HepG2 (cell line): ENCODE measurements at regions not wholly inside any gene's neighbourhood (a gene's known extent, or its start where the extent isn't known, plus 50 kb on each side); places are given as distances from the start of the nearest gene placed in this dataset.

Experiments
- ATAC-seq: fragments of 200-7000 bp; cut with Tn5 transposase; 3 replicates; pipeline ENCODE4 v1.9.1; 2020; ENCODE audit warnings: mild to moderate bottlenecking, moderate library complexity
- BruUV-seq: library from RNA; stranded (reverse); fragments of 400-500 nt; replicated peaks from 2 replicates; lab custom pipeline; 2021; lab: Mats Ljungman, UMichigan
- CTCF ChIA-PET: fragments of 300-600 bp; formaldehyde crosslinking; extraction: SDS; loops from one replicate; lab custom pipeline; 2021; ENCODE audit warnings: low total read pairs, inconsistent platforms, low intra/inter-chr PET ratio; lab: Yijun Ruan, JAX
- POLR2A ChIA-PET: fragments of 350-600 bp; sonication (Branson Sonifier 250); formaldehyde crosslinking; loops from one replicate; lab custom pipeline; 2020; ENCODE audit warnings: antibody characterized with exemption, inconsistent platforms; lab: Yijun Ruan, JAX
- DNase-seq: peaks from one replicate; pipeline ENCODE4 v3.0.0-alpha.2; 2015; ENCODE audit warnings: low spot score
- FAIRE-seq: peaks from 3 replicates; lab custom pipeline; 2011; peaks lifted over from hg19 to GRCh38; lab: Jason Lieb, UNC
- H2AFZ ChIP-seq: one replicate; pipeline ENCODE4 v1.6.1; 2011; ENCODE audit warnings: low read length, inconsistent platforms
- H3K27ac ChIP-seq: fragments of 300-600 bp; 3 replicates; pipeline ENCODE4 v1.8.0; 2011; ENCODE audit warnings: mixed run types, mild to moderate bottlenecking, mixed read lengths, low read length, inconsistent platforms; ENCODE audit not compliant: insufficient read depth; ENCODE audit errors: extremely low read length
- H3K27me3 ChIP-seq, 2 experiments: fragments of 200-600 bp in 1 of 2; 2 replicates in 1 of 2; 3 replicates in 1 of 2; pipeline versions ENCODE4 v1.6.0 to v1.8.0; 2011; ENCODE audit warnings: low read length in 2 of 2, mild to moderate bottlenecking in 2 of 2, moderate library complexity in 2 of 2, inconsistent platforms in 1 of 2; ENCODE audit not compliant: insufficient read depth in 2 of 2, control insufficient read depth in 1 of 2
- H3K36me3 ChIP-seq, 2 experiments: fragments of 200-600 bp in 1 of 2; replicated peaks in 1 of 2; 2 replicates in 1 of 2; 3 replicates in 1 of 2; pipeline versions ENCODE4 v1.5.1 to v1.8.0; 2011; ENCODE audit warnings: low read length in 2 of 2, inconsistent platforms in 1 of 2; ENCODE audit not compliant: insufficient read depth in 2 of 2, control insufficient read depth in 1 of 2
- H3K4me1 ChIP-seq: 2 replicates; pipeline ENCODE4 v1.5.1; 2012; ENCODE audit warnings: low read length, inconsistent platforms; ENCODE audit not compliant: insufficient read depth
- H3K4me2 ChIP-seq: 2 replicates; pipeline ENCODE4 v1.6.0; 2011; ENCODE audit warnings: low read depth, low read length, inconsistent platforms
- H3K4me3 ChIP-seq, 3 experiments: fragments of 200-600 bp in 1 of 3; sonication (generic), shearing (Covaris generic) in 1 of 3; replicated peaks in 1 of 3; 2 replicates each; pipeline ENCODE4 v1.5.1; 2011 to 2016; ENCODE audit warnings: low read length in 3 of 3, inconsistent platforms in 2 of 3, low read depth in 2 of 3, mild to moderate bottlenecking in 2 of 3, control low read depth in 1 of 3, mixed read lengths in 1 of 3; ENCODE audit not compliant: insufficient read depth in 1 of 3
- H3K79me2 ChIP-seq: one replicate; pipeline ENCODE4 v1.6.1; 2011; ENCODE audit warnings: low read length, inconsistent platforms; ENCODE audit not compliant: insufficient read depth
- H3K9ac ChIP-seq: 2 replicates; pipeline ENCODE4 v1.6.0; 2011; ENCODE audit warnings: mild to moderate bottlenecking, low read depth, low read length, inconsistent platforms; ENCODE audit not compliant: insufficient read depth
- H3K9me3 ChIP-seq: 2 replicates; pipeline ENCODE4 v1.5.1; 2012; ENCODE audit warnings: mild to moderate bottlenecking, low read length
- H4K20me1 ChIP-seq: 2 replicates; pipeline ENCODE4 v1.6.0; 2011; ENCODE audit warnings: inconsistent platforms, mild to moderate bottlenecking, low read length, moderate library complexity; ENCODE audit not compliant: insufficient read depth
- AHDC1 ChIP-seq: sonication (generic); formaldehyde crosslinking; IDR thresholded peaks from 2 replicates; pipeline ENCODE4 v1.5.1; 2020; ENCODE audit warnings: mild to moderate bottlenecking, missing genetic modification reagents, borderline replicate concordance
- CBX2 ChIP-seq, 2 experiments: fragments of 200-600 bp in 1 of 2; sonication (generic); formaldehyde crosslinking in 1 of 2; IDR thresholded peaks; 2 replicates each; pipeline versions ENCODE4 v1.7.0 to v1.8.1; 2018 to 2022; ENCODE audit warnings: low read depth in 2 of 2, low read length in 1 of 2, mild to moderate bottlenecking in 1 of 2, missing genetic modification reagents in 1 of 2
- MAFF ChIP-seq: IDR thresholded peaks from 2 replicates; pipeline ENCODE4 v1.6.1; 2011; ENCODE audit warnings: low read depth, low read length, improper control_type of control experiment
- MAFK ChIP-seq, 2 experiments: IDR thresholded peaks in 1 of 2; conservative IDR thresholded peaks in 1 of 2; 2 replicates each; pipeline ENCODE4 v1.6.1; 2011; ENCODE audit warnings: improper control_type of control experiment in 2 of 2, low read length in 2 of 2
- MTF1 ChIP-seq: sonication (generic); formaldehyde crosslinking; IDR thresholded peaks from 2 replicates; pipeline ENCODE4 v1.5.0; 2020; ENCODE audit warnings: missing genetic modification reagents
- NCOA5 ChIP-seq: sonication (generic); formaldehyde crosslinking; IDR thresholded peaks from 2 replicates; pipeline ENCODE4 v1.4.0; 2020; ENCODE audit warnings: missing genetic modification reagents
- NR1H2 ChIP-seq: sonication (generic); formaldehyde crosslinking; IDR thresholded peaks from 2 replicates; pipeline ENCODE4 v1.8.1; 2022; ENCODE audit warnings: low read depth, missing genetic modification reagents, borderline replicate concordance
- POGZ ChIP-seq: sonication (generic); formaldehyde crosslinking; IDR thresholded peaks from 2 replicates; pipeline ENCODE4 v1.4.0; 2020; ENCODE audit warnings: mild to moderate bottlenecking, missing genetic modification reagents
- POLR2AphosphoS2 ChIP-seq: IDR thresholded peaks from 2 replicates; pipeline ENCODE4 v1.6.1; 2011; ENCODE audit warnings: low read depth, low read length, improper control_type of control experiment
- WGBS: methylation state at CpG from one replicate; pipeline ENCODE4 v1.1.6; 2017; ENCODE audit warnings: low lambda C conversion rate; 5-methylcytosine and 5-hydroxymethylcytosine counted together
- in situ Hi-C: cut with HindIII; loops from 2 replicates; pipeline ENCODE4 v1.10.0; 2017; ENCODE audit warnings: low pct_unique_long_range_greater_than_20kb; ENCODE audit not compliant: extremely low pct_ligation_motif_present
- intact Hi-C: fragments of 100-400 bp; cut with micrococcal nuclease; formaldehyde crosslinking; loops from one replicate; pipeline ENCODE4 v1.10.0; 2022; ENCODE audit not compliant: unreplicated experiment
- TF ChIP-seq, protein P1 (sequence below): IDR thresholded peaks from 2 replicates; pipeline ENCODE4 v1.6.1; 2016; ENCODE audit warnings: missing compliant biosample characterization, missing genetic modification reagents, borderline replicate concordance
- TF ChIP-seq, protein P2 (sequence below): sonication (generic); formaldehyde crosslinking; IDR thresholded peaks from 2 replicates; pipeline ENCODE4 v1.8.0; 2022; ENCODE audit warnings: mild to moderate bottlenecking, missing genetic modification reagents

DNA sequence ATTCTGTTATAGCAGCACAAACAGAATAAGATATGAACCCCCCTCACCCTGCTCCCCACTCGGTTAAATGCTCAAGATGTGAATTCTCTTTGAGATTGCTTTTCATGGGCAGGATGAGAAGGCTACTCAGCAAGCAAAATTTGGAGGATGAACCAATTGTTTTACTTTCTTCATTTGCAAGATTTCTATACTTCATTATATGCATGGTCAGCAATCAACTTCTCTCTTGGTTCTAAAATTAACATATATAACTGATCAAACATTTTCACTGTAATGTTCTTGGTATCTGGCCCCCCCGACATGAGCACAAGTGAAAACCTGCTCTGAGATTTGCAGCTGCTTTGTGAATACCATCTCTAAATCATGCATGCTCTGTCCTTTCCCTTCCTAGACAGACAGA lies 556.1 kb upstream of the MDFIC2 start:
- H3K36me3 ChIP-seq = no peaks in the 10 kb centered on the region
- H3K9me3 ChIP-seq = peaks cover 6% of the 10 kb centered on the region; the same call in 1 of the 2 replicates
- FAIRE-seq = no peak
- ChIA-PET POLR2A (no interaction called here), CTCF (no interaction called here)
- H3K27ac ChIP-seq = no peak overlapping the region
- no peak for ATAC-seq
- no peak overlapping the region for H3K9ac ChIP-seq
- WGBS = 3% methylated on average over 2 of the region's 2 CpGs
- no peaks in the 10 kb centered on the region for H3K27me3 ChIP-seq
- no TSS peak for BruUV-seq
- TF ChIP-seq, protein P1, sequence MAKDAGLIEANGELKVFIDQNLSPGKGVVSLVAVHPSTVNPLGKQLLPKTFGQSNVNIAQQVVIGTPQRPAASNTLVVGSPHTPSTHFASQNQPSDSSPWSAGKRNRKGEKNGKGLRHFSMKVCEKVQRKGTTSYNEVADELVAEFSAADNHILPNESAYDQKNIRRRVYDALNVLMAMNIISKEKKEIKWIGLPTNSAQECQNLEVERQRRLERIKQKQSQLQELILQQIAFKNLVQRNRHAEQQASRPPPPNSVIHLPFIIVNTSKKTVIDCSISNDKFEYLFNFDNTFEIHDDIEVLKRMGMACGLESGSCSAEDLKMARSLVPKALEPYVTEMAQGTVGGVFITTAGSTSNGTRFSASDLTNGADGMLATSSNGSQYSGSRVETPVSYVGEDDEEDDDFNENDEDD (CRISPR knock-in tag) = no peak
- peak; percentile 48 to 66; a peak in 3 of 4 replicates for TF ChIP-seq MAFK (conservative IDR thresholded peaks at IDR 0.05 in 1 of 2, IDR thresholded peaks at IDR 0.05 in 1 of 2; ENCODE audit: low read length in 2 of 2)
- peak; percentile 37; the same call in 1 of the 2 replicates for TF ChIP-seq MAFF
- TF ChIP-seq, all 625 proteins: peak for 2
- DNase-seq = no peak
- Histone ChIP-seq H3K4me1 (no peaks in the 10 kb centered on the region), H3K4me2 (no peak overlapping the region), H2AFZ (no peak overlapping the region), H3K79me2 (no peaks in the 10 kb centered on the region), H4K20me1 (no peaks in the 10 kb centered on the region), H3K4me3 (no peak overlapping the region)
- in situ Hi-C loops (no loop called here), intact Hi-C loops (no loop called here)

DNA sequence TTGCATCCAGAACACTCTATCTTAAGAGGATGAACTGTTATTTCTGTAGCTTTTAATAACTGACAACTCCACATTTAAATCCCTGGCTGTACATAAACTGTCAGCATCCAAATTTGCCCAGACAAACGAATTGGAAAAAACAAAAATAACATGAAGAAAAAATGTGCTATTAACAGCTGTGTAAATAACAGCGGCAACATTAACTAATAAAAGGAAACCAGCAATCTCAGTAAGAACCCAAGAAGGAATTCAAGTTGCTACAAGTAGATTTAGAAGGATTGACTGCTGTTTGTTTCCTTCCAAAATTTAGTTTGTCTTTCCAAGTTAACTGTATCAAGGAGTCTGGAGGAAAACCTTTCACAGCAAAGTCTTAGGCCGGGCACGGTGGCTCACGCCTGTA lies 550.6 kb upstream of the MDFIC2 start:
- ATAC-seq (no peak), FAIRE-seq (no peak), DNase-seq (no peak)
- H3K79me2 ChIP-seq = no peaks in the 10 kb centered on the region
- in situ Hi-C loops (no loop called here), intact Hi-C loops (no loop called here)
- no peaks in the 10 kb centered on the region for H3K27me3 ChIP-seq
- POLR2A ChIA-PET = no interaction called here
- H3K9me3 ChIP-seq = peaks cover 6% of the 10 kb centered on the region; the same call in 1 of the 2 replicates
- no peak overlapping the region for H3K4me2 ChIP-seq
- H2AFZ ChIP-seq = no peak overlapping the region
- BruUV-seq = no TSS peak
- no peak overlapping the region for H3K9ac ChIP-seq
- H3K27ac ChIP-seq = no peak overlapping the region
- H3K4me1 ChIP-seq = no peaks in the 10 kb centered on the region
- CTCF ChIA-PET = no interaction called here
- no peak overlapping the region for H3K4me3 ChIP-seq
- H3K36me3 ChIP-seq = no peaks in the 10 kb centered on the region
- no peaks in the 10 kb centered on the region for H4K20me1 ChIP-seq
- 48% methylated on average over 5 of the region's 5 CpGs for WGBS
- no peak for TF ChIP-seq POGZ (CRISPR knock-in tag)
- no peak for TF ChIP-seq POLR2AphosphoS2
- no peak for TF ChIP-seq MTF1 (CRISPR knock-in tag)
- TF ChIP-seq, protein P2, sequence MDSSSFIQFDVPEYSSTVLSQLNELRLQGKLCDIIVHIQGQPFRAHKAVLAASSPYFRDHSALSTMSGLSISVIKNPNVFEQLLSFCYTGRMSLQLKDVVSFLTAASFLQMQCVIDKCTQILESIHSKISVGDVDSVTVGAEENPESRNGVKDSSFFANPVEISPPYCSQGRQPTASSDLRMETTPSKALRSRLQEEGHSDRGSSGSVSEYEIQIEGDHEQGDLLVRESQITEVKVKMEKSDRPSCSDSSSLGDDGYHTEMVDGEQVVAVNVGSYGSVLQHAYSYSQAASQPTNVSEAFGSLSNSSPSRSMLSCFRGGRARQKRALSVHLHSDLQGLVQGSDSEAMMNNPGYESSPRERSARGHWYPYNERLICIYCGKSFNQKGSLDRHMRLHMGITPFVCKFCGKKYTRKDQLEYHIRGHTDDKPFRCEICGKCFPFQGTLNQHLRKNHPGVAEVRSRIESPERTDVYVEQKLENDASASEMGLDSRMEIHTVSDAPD = no peak
- no peak for TF ChIP-seq CBX2 (IDR thresholded peaks at IDR 0.05; ENCODE audit: low read depth, low read length)
- no peak for TF ChIP-seq CBX2 (CRISPR knock-in tag; IDR thresholded peaks at IDR 0.05; ENCODE audit: low read depth)
- TF ChIP-seq AHDC1 (CRISPR knock-in tag) = no peak
- TF ChIP-seq NCOA5 (CRISPR knock-in tag) = no peak
- TF ChIP-seq NR1H2 = no peak
